HG03135 (cell line): ENCODE measurements at regions not wholly inside any gene's neighbourhood (a gene's known extent, or its start where the extent isn't known, plus 50 kb on each side); places are given as distances from the start of the nearest gene placed in this dataset.
"Not testable (repeated sequence)": the region's sequence is repeated elsewhere in the genome, so short reads cannot be mapped to it uniquely, and the experiment has no call there.

Source experiments
- ATAC-seq: cut with Tn5 transposase; IDR thresholded peaks from one replicate; pipeline ENCODE4 v1.9.1; 2021; ENCODE audit warnings: mild to moderate bottlenecking, moderate library complexity; ENCODE audit not compliant: unreplicated experiment

DNA sequence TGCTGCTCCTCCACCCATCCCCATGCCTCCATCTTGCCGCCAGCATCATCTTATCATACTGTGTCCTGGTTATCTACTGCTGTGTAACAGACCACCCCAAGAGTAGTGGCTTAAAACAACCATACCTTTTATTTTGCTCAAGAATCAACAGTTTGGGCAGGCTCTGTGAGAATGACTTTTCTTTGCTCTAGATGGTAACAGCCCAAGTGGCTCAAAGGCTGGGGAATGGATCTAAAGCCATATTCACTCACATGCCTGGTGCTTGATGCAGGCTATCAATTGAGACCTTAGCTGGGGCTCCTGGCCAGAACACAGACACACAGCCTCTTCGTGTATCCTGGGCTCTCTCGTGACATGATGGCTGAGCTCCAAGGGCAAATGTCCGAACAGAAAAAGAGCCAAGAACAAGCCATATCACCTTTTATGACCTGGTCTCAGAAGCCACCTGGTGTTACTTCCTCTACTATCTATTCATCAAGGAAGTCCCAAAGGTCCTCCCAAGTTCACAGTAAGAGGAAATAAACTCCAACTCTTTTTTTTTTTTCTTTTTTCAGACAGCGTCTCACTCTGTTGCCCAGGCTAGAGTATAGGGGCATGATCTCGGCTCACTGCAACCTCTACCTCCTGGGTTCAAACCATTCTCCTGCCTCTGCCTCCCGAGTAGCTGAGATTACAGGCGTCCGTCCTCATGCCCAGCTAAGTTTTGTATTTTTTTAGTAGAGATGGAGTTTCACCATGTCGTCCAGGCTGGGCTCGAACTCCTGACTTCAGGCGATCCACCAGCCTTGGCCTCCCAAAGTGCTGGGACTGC is 159.3 kb upstream of the JARID2 start:
- ATAC-seq: no peak

- ATAC-seq: no peak
Measured at GRCh38 chr6:15087186-15087589, 158.7 kb upstream of the JARID2 start.

DNA sequence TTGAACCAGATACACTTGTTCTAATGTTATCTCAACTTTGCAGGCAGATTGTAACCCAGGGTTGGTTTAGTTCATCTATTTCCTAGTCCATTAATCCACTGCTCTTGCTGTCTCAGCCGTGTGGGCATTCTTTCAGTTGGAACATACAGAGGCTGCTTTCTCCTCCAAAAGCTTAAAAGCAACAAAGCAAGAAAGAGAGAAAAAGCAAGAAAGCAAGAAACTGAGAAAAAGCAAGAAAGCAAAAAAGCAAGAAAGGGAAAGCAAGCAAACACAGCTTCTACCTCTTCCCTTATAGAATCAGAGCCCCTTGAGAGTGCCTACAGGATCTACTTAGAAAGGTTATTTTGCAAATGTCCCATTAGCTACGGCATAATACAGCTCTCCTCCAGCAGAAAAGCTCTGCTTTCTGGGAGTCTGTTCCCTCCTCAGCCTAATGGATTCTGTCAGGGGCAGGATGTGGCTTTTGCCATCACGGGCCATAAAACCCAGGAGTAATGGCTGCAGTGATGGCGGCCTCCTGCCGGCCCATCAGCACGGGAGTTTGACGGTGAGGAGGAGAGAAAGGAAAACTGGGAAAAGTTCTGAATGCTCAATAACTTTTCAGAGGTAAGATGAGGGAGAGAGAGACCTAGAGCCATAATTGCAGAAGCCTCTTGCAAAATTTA is 156.8 kb upstream of the JARID2 start:
- ATAC-seq: no peak

DNA sequence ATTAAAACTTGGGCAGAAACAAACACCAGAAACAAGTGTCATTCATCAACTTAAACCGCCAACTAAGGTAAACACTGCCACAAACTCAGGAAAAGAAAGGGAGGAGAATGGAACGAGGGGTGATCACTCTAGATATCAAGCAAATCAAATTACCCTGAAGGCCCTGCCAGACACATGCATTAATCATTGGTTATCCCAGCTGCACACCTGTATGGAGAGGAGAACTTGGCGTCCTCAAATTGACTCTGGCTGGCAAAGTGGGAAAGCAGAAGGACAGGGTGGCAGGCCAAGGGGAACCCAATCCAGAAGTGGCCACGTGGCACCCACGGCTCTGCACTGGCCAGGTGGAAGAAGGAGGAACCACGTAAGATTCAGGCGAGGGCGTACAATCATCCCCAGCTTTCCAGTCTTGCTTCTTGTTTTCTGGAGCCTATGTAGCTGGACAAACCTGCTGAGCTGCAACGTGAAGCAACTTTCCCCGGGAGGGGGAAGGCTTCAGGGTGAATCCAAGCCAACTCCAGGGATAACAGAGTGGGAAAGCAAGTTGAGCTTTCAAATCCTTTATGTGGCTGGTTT is 156.2 kb upstream of the JARID2 start:
- ATAC-seq: no peak

GRCh38 chr6:15090145-15090579 is 155.7 kb upstream of the JARID2 start:
- no peak for ATAC-seq

GRCh38 chr6:15090745-15091384 is 155.0 kb upstream of the JARID2 start:
- ATAC-seq: no peak

- no peak for ATAC-seq
Measured at GRCh38 chr6:15096894-15097837, 148.7 kb upstream of the JARID2 start.

- ATAC-seq: no peak
Measured at GRCh38 chr6:15101130-15101529, 144.7 kb upstream of the JARID2 start.

DNA sequence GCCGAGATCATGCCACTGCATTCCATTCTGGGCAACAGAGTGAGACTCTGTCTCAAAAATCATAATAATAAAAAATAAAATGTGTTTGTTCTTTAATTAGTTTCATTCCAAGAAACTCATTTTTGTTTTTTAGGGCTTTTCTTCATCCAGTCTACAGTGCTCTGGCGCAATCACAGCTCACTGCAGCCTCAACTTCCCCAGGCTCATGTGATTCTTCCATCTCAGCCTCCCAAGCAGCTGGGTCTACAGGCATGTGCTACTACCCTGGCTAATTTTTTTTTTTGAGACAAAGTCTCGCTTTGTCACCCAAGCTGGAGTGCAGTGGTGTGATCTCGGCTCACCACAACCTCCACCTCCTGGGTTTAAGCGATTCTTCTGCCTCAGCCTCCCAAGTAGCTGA is 143.6 kb upstream of the JARID2 start:
- ATAC-seq: no peak

GRCh38 chr6:15106958-15107643 is 138.8 kb upstream of the JARID2 start:
- ATAC-seq: no peak

DNA sequence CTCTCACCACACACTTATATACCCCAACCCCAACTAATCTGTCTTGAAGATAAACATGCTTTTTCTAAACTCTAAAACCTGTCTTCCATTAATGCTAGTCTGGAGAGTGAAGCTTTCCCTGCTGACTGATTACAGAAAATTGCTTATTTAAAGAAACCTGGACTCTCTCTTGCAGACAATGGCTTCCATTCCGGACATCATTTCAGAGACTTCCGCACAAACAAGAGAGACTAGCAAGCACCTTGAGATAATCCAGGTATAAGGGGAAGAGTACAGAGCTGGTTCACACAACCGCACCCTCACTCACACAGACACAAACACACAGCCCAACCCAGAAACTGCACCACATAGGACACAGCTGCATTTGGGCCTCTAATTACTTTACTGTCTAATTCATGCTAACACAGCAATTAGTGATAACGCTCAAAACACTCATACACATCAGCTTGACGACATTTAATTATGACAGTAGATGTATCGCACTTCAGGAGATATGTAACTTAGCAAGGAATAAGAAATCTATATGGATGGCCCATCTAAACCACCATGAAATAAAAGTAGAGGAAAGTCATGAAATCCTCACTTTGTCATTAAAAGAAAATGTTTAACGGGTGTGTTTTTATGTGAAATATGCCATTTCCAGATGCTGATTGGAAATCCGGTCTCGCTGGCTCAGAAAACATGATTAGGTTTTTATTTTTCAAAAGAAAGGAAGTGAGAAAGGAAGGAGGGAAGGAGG is 138.1 kb upstream of the JARID2 start:
- no peak for ATAC-seq

GRCh38 chr6:15108383-15108715 is 137.5 kb upstream of the JARID2 start:
- no peak for ATAC-seq

- no peak for ATAC-seq
Measured at GRCh38 chr6:15109338-15110090, 136.4 kb upstream of the JARID2 start.

DNA sequence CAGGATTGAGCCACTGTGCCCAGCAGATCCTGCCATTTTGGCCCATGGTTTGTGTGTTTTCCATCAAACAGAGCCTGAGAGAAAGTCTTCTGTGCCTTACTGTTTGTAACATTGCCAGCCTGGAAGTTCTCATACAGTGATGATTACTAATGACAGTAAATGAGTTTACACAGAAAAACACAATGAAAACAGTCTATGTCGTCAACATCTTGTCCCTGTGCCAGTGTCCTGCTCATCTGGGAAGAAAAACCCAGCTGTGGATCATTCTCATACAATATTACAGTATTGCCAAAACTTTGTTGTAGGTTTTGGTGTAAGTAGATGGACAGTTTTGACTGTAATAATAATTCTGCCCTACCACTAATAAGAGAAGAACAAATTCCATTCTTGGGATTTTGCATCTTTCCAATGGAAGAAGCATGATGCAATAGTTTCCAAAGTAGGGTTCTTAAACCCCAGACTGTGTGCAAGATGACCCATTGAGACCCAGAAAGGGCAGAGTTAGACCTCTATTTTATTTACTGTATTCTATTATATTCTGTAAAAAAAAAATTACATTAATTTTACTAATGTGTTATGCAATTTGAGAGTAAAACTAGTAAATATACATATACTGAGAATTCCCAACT is 135.0 kb upstream of the JARID2 start:
- ATAC-seq: no peak

- ATAC-seq: not testable (repeated sequence)
Measured at GRCh38 chr6:15111576-15111975, 134.3 kb upstream of the JARID2 start.

GRCh38 chr6:15113587-15113986 is 132.3 kb upstream of the JARID2 start:
- ATAC-seq: no peak

- no peak for ATAC-seq
Measured at GRCh38 chr6:15114061-15114460, 131.8 kb upstream of the JARID2 start.

- ATAC-seq: no peak
Measured at GRCh38 chr6:15116889-15117288, 129.0 kb upstream of the JARID2 start.
